HFFc6 (cell line): ENCODE measurements at regions not wholly inside any gene's neighbourhood (a gene's known extent, or its start where the extent isn't known, plus 50 kb on each side); places are given as distances from the start of the nearest gene placed in this dataset.
"Not testable (repeated sequence)": the region's sequence is repeated elsewhere in the genome, so short reads cannot be mapped to it uniquely, and the experiment has no call there.

ENCODE experiments used
- DNase-seq: peaks from one replicate; pipeline ENCODE4 v3.0.0-alpha.2; 2018
- H3K27ac Mint-ChIP-seq: 2 replicates; pipeline ENCODE4 v1.8.0; 2020; ENCODE audit warnings: mild to moderate bottlenecking, mixed read lengths
- H3K27me3 Mint-ChIP-seq: 2 replicates; pipeline ENCODE4 v1.8.0; 2021; ENCODE audit warnings: mild to moderate bottlenecking, moderate library complexity, mixed read lengths; ENCODE audit not compliant: insufficient read depth
- H3K36me3 Mint-ChIP-seq: 2 replicates; pipeline ENCODE4 v1.8.0; 2021; ENCODE audit warnings: low read depth, mixed read lengths
- H3K4me1 Mint-ChIP-seq: 2 replicates; pipeline ENCODE4 v1.8.0; 2020; ENCODE audit warnings: low read depth, mixed read lengths
- H3K4me3 Mint-ChIP-seq: 2 replicates; pipeline ENCODE4 v1.8.0; 2020; ENCODE audit warnings: mild to moderate bottlenecking, moderate library complexity, mixed read lengths
- H3K9me3 Mint-ChIP-seq: 2 replicates; pipeline ENCODE4 v1.8.0; 2020; ENCODE audit warnings: mild to moderate bottlenecking, mixed read lengths
- TF ChIP-seq, protein P1 (sequence below): fragments of 200-600 bp; sonication (generic); IDR thresholded peaks from 2 replicates; pipeline ENCODE4 v1.5.0; 2021; ENCODE audit warnings: antibody characterized with exemption, mild to moderate bottlenecking

DNA sequence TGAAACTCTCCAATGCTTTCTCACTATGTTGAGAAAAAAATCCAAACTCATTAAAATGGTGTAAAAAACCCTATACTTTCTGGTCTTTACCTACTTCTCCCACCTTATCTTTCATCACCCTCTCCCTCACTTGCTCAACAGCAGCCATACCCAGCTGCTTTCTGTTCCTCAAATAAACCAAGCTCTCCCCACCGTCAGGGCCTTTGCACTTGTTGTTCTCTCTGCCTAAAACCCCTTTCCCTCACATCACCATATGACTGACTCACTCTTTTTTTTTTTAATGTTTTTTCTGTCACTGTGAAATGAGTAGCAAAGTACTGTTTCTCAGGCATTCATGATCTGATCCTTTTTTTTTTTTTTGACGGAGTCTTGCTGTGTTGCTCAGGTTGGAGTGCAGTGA, 122.3 kb upstream of the TMEM164 start:
- no peaks in the 10 kb centered on the region for H3K36me3 Mint-ChIP-seq
- no peak for DNase-seq
- H3K27me3 Mint-ChIP-seq: peaks cover 3% of the 10 kb centered on the region
- H3K4me3 Mint-ChIP-seq: no peak overlapping the region
- TF ChIP-seq, protein P1, sequence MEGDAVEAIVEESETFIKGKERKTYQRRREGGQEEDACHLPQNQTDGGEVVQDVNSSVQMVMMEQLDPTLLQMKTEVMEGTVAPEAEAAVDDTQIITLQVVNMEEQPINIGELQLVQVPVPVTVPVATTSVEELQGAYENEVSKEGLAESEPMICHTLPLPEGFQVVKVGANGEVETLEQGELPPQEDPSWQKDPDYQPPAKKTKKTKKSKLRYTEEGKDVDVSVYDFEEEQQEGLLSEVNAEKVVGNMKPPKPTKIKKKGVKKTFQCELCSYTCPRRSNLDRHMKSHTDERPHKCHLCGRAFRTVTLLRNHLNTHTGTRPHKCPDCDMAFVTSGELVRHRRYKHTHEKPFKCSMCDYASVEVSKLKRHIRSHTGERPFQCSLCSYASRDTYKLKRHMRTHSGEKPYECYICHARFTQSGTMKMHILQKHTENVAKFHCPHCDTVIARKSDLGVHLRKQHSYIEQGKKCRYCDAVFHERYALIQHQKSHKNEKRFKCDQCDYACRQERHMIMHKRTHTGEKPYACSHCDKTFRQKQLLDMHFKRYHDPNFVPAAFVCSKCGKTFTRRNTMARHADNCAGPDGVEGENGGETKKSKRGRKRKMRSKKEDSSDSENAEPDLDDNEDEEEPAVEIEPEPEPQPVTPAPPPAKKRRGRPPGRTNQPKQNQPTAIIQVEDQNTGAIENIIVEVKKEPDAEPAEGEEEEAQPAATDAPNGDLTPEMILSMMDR: no peak
- H3K27ac Mint-ChIP-seq: no peak overlapping the region
- no peaks in the 10 kb centered on the region for H3K9me3 Mint-ChIP-seq
- no peaks in the 10 kb centered on the region; the same call in 1 of the 2 replicates for H3K4me1 Mint-ChIP-seq

DNA sequence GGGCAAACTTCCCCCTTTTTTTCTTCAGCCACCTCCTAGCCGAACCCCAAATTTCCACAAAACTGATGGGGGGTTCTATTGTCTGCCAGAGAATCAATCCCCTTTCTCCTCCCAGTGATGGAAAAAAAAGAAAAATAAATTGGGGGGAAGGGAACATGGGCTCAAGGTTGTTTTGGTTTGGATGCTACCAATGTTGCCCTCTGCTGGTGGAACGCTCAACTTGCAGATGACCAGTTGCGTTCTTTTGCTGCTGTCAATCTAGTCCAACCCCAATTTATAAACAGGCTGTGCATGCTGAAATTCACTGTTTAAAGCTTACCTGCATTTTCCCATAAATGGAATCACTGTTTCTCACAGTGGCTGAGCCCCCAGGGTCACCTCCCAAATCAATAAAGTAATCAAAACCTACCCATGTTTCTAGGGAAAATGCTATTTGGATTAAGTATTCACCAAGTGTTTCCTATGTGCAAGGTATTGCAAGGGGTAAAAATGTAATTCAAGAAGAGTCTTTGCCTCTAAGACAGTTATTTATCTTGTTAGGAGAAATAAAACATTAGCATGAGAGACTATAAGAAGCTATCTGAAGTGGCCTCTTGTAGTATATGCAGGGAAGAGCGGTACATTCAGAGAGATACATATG, 116.7 kb upstream of the TMEM164 start:
- H3K4me1 Mint-ChIP-seq: no peaks in the 10 kb centered on the region
- H3K27ac Mint-ChIP-seq: no peak overlapping the region
- peak; percentile 33 for DNase-seq
- TF ChIP-seq, protein P1: peak; percentile 82
- H3K9me3 Mint-ChIP-seq: no peaks in the 10 kb centered on the region
- H3K4me3 Mint-ChIP-seq: no peak overlapping the region
- H3K27me3 Mint-ChIP-seq: peaks cover 6% of the 10 kb centered on the region
- H3K36me3 Mint-ChIP-seq: no peaks in the 10 kb centered on the region

DNA sequence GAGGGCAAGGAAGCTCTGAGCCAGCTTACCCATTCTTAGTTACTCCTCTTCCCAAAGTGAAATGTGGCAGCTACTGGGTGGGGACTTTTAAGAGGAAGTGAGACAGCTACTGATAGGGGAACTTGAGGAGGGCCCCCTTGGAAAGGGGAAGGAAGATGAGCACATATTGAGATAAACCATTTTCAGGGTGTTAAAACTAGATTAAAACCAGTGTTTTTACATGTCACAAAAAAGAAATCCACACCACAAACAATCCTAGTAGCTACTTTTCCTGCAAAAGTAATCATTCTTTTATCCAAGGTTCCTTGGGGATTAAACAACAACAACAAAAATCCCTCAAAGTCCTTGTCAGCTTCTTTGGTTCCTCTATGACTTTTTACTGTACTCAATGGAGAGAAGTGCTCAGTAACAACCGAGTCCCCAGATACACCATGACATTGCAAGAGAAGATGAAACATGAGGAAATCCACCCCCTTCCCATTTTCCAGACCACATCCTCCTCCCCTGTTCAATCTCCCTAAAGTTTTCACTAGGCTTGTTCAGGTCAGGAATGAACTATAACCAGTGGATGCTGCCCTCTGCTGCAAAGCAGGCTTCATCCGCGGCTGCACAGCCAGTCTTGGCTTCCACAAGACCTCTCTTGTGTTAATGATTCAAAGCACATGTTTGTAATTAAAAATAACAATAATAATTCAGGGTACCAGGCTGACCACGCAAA, 113.5 kb upstream of the TMEM164 start:
- Mint-ChIP-seq H3K36me3 (no peaks in the 10 kb centered on the region), H3K27me3 (peaks cover 6% of the 10 kb centered on the region), H3K4me3 (no peak overlapping the region), H3K9me3 (no peaks in the 10 kb centered on the region), H3K27ac (no peak overlapping the region), H3K4me1 (no peaks in the 10 kb centered on the region)
- peak; percentile 32 for DNase-seq
- TF ChIP-seq, protein P1: peak; percentile 53; the same call in 1 of the 2 replicates

DNA sequence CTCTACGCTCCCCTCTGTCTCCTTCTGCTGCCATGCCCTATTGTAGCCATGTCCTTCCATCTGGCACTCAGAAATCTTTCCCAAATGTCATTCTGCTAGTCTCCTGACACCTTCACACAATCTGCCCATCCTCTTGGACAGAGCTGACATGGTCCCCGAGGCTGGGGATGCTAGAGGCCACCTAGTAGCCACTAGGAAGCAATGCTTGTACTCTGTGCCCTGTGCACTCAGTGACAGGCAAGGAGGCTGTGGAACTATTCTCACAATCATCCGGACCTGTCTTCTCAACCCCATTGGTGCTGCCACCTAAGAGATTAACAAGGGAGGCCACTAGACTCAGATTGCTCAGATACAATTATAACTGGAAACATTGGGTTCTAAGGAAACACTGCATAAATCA, 112.6 kb upstream of the TMEM164 start:
- H3K36me3 Mint-ChIP-seq: no peaks in the 10 kb centered on the region
- no peak for DNase-seq
- TF ChIP-seq, protein P1: no peak
- H3K4me3 Mint-ChIP-seq: no peak overlapping the region
- peaks cover 6% of the 10 kb centered on the region for H3K27me3 Mint-ChIP-seq
- H3K27ac Mint-ChIP-seq: no peak overlapping the region
- H3K4me1 Mint-ChIP-seq: no peaks in the 10 kb centered on the region
- no peaks in the 10 kb centered on the region for H3K9me3 Mint-ChIP-seq

DNA sequence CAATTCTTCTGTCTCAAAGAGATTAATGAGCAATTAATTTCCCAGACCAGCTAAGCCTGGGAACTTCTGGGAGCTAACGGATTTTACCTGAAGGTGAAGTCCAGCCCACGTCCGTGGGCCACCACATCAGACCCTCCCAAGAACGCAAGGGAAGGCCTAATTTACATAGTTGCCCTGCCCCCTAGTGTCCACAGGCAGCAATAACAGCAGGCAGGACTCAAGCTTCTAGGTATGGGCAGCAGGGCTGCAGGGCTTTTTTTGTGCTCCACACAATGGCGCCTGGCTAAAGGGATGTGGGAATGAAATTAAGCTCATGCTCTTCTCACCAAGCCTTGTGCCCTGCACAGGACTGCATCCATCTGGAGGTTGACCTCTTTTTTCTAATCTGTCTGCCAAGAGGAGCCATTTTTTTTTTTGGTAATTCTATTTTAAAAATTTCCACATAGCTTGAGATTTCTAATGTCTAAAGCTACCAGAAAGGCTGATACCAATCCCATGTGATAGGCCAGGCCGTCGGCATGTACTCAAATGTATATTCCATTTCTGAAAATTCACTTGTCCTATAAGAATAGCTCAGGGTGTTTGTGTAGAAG, 111.9 kb upstream of the TMEM164 start:
- no peaks in the 10 kb centered on the region for H3K36me3 Mint-ChIP-seq
- peak; percentile 13 for DNase-seq
- H3K27me3 Mint-ChIP-seq: peaks cover 6% of the 10 kb centered on the region
- TF ChIP-seq, protein P1: peak; percentile 87
- H3K27ac Mint-ChIP-seq: no peak overlapping the region
- H3K9me3 Mint-ChIP-seq: no peaks in the 10 kb centered on the region
- H3K4me1 Mint-ChIP-seq: no peaks in the 10 kb centered on the region
- no peak overlapping the region for H3K4me3 Mint-ChIP-seq

DNA sequence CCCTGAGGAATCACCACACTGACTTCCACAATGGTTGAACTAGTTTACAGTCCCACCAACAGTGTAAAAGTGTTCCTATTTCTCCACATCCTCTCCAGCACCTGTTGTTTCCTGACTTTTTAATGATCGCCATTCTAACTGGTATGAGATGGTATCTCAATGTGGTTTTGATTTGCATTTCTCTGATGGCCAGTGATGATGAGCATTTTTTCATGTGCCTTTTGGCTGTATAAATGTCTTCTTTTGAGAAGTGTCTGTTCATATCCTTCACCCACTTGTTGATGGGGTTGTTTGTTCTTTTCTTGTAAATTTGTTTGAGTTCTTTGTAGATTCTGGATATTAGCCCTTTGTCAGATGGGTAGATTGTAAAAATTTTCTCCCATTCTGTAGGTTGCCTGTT, 106.9 kb upstream of the TMEM164 start:
- not testable (repeated sequence) for H3K27ac Mint-ChIP-seq, H3K4me1 Mint-ChIP-seq, H3K36me3 Mint-ChIP-seq, H3K27me3 Mint-ChIP-seq, H3K4me3 Mint-ChIP-seq, DNase-seq, H3K9me3 Mint-ChIP-seq
